OCI-LY1 (cell line): ENCODE measurements at regions not wholly inside any gene's neighbourhood (a gene's known extent, or its start where the extent isn't known, plus 50 kb on each side); places are given as distances from the start of the nearest gene placed in this dataset.
"Not testable (repeated sequence)": the region's sequence is repeated elsewhere in the genome, so short reads cannot be mapped to it uniquely, and the experiment has no call there.

Experiments used
- H2AFZ ChIP-seq: fragments of 200-600 bp; sonication (generic), shearing (Covaris generic); 2 replicates; pipeline ENCODE4 v1.6.0; 2014; ENCODE audit warnings: antibody characterized with exemption, mild to moderate bottlenecking, low read length
- H3F3A ChIP-seq: fragments of 200-600 bp; sonication (generic), shearing (Covaris generic); 2 replicates; pipeline ENCODE4 v1.6.0; 2014; ENCODE audit warnings: mild to moderate bottlenecking, antibody characterized with exemption, low read length, moderate library complexity; ENCODE audit not compliant: insufficient read depth
- H3K27ac ChIP-seq: fragments of 200-600 bp; sonication (generic); 2 replicates; pipeline ENCODE4 v1.5.1; 2014; ENCODE audit warnings: low read length, mixed run types, mild to moderate bottlenecking, low read depth; ENCODE audit not compliant: poor library complexity, severe bottlenecking
- H3K27me3 ChIP-seq: fragments of 200-600 bp; sonication (generic); 2 replicates; pipeline ENCODE4 v1.6.0; 2014; ENCODE audit warnings: antibody characterized with exemption, mild to moderate bottlenecking, low read length, moderate library complexity; ENCODE audit not compliant: insufficient read depth
- H3K36me3 ChIP-seq: fragments of 200-600 bp; sonication (generic); 2 replicates; pipeline ENCODE4 v1.6.1; 2014; ENCODE audit warnings: mild to moderate bottlenecking, antibody characterized with exemption, low read length, moderate library complexity, mixed read lengths; ENCODE audit not compliant: insufficient read depth
- H3K4me1 ChIP-seq: fragments of 200-600 bp; sonication (generic); 2 replicates; pipeline ENCODE4 v1.5.1; 2014; ENCODE audit warnings: mild to moderate bottlenecking, low read length, moderate library complexity; ENCODE audit not compliant: insufficient read depth, severe bottlenecking
- H3K4me2 ChIP-seq: fragments of 200-600 bp; sonication (generic), shearing (Covaris generic); 2 replicates; pipeline ENCODE4 v1.6.1; 2014; ENCODE audit warnings: low read length
- H3K4me3 ChIP-seq: fragments of 200-600 bp; sonication (generic); 2 replicates; pipeline ENCODE4 v1.5.1; 2014; ENCODE audit warnings: low read length, low read depth, mild to moderate bottlenecking, mixed read lengths; ENCODE audit not compliant: poor library complexity, severe bottlenecking
- H3K79me2 ChIP-seq: fragments of 200-600 bp; shearing (Covaris generic); 2 replicates; pipeline ENCODE4 v1.6.1; 2016; ENCODE audit warnings: mixed run types, low read length, mixed read lengths; ENCODE audit not compliant: insufficient read depth
- H3K9ac ChIP-seq: fragments of 200-600 bp; sonication (generic), shearing (Covaris generic); 2 replicates; pipeline ENCODE4 v1.6.1; 2014; ENCODE audit warnings: mild to moderate bottlenecking, low read length, mixed read lengths
- H3K9me2 ChIP-seq: fragments of 200-600 bp; sonication (generic), shearing (Covaris generic); 2 replicates; pipeline ENCODE4 v1.6.1; 2014; ENCODE audit warnings: low read depth, mild to moderate bottlenecking, low read length, mixed read lengths
- H3K9me3 ChIP-seq: fragments of 200-600 bp; shearing (Covaris generic); 2 replicates; pipeline ENCODE4 v1.6.1; 2014; ENCODE audit warnings: low read length, mixed read lengths
- H4K20me1 ChIP-seq: fragments of 200-600 bp; sonication (generic), shearing (Covaris generic); 2 replicates; pipeline ENCODE4 v1.6.0; 2016; ENCODE audit warnings: mild to moderate bottlenecking, low read length; ENCODE audit not compliant: insufficient read depth
- CTCF ChIP-seq: fragments of 200-600 bp; sonication (generic), shearing (Covaris generic); IDR thresholded peaks from 2 replicates; pipeline ENCODE4 v1.5.1; 2017; ENCODE audit warnings: mild to moderate bottlenecking, antibody characterized with exemption, low read length, moderate library complexity, mixed read lengths
- EZH2 ChIP-seq: fragments of 200-600 bp; sonication (generic), shearing (Covaris generic); IDR thresholded peaks from 2 replicates; pipeline ENCODE4 v1.8.0; 2017; ENCODE audit warnings: borderline replicate concordance, mixed run types, mild to moderate bottlenecking, antibody characterized with exemption, low read length, moderate library complexity, mixed read lengths

GRCh38 chr3:110436209-110436608 is 635.4 kb upstream of the NECTIN3 start:
- no peak overlapping the region for H3K27ac ChIP-seq
- no peak overlapping the region for H3K4me2 ChIP-seq
- TF ChIP-seq EZH2 = no peak
- no peak for TF ChIP-seq CTCF
- no peaks in the 10 kb centered on the region for H3K4me1 ChIP-seq
- H3K4me3 ChIP-seq = no peak overlapping the region
- H2AFZ ChIP-seq = no peak overlapping the region
- no peak overlapping the region for H3K9ac ChIP-seq
- no peaks in the 10 kb centered on the region for H3K36me3 ChIP-seq
- no peaks in the 10 kb centered on the region for H3K9me3 ChIP-seq
- no peaks in the 10 kb centered on the region for H3K27me3 ChIP-seq
- no peaks in the 10 kb centered on the region for H4K20me1 ChIP-seq
- H3K79me2 ChIP-seq = no peaks in the 10 kb centered on the region
- no peaks in the 10 kb centered on the region for H3F3A ChIP-seq
- no peaks in the 10 kb centered on the region for H3K9me2 ChIP-seq

- H3K27ac ChIP-seq, H2AFZ ChIP-seq, H3K9me3 ChIP-seq, H3K79me2 ChIP-seq, H3K36me3 ChIP-seq, H4K20me1 ChIP-seq, H3K4me2 ChIP-seq, H3K27me3 ChIP-seq, H3K4me1 ChIP-seq, H3K9ac ChIP-seq, H3F3A ChIP-seq, H3K9me2 ChIP-seq, H3K4me3 ChIP-seq: not testable (repeated sequence)
Observed at GRCh38 chr3:110440066-110440653, 631.5 kb upstream of the NECTIN3 start.

GRCh38 chr3:110454066-110454465 is 617.5 kb upstream of the NECTIN3 start:
- H3K4me1 ChIP-seq = no peaks in the 10 kb centered on the region
- no peak overlapping the region for H3K27ac ChIP-seq
- H2AFZ ChIP-seq = no peak overlapping the region
- H3K27me3 ChIP-seq = no peaks in the 10 kb centered on the region
- H3K9ac ChIP-seq = no peak overlapping the region
- no peaks in the 10 kb centered on the region for H3F3A ChIP-seq
- H3K4me2 ChIP-seq = no peak overlapping the region
- TF ChIP-seq EZH2 (no peak), CTCF (no peak)
- no peak overlapping the region for H3K4me3 ChIP-seq
- H3K9me3 ChIP-seq = no peaks in the 10 kb centered on the region
- H3K79me2 ChIP-seq = no peaks in the 10 kb centered on the region
- no peaks in the 10 kb centered on the region for H3K9me2 ChIP-seq
- H3K36me3 ChIP-seq = no peaks in the 10 kb centered on the region
- H4K20me1 ChIP-seq = no peaks in the 10 kb centered on the region

GRCh38 chr3:110456001-110456400 is 615.6 kb upstream of the NECTIN3 start:
- Histone ChIP-seq H3K4me1 (no peaks in the 10 kb centered on the region), H2AFZ (no peak overlapping the region), H3K4me3 (no peak overlapping the region), H3K27me3 (no peaks in the 10 kb centered on the region), H3K9me2 (no peaks in the 10 kb centered on the region), H4K20me1 (no peaks in the 10 kb centered on the region), H3K27ac (no peak overlapping the region), H3K9me3 (no peaks in the 10 kb centered on the region), H3K36me3 (no peaks in the 10 kb centered on the region), H3F3A (no peaks in the 10 kb centered on the region), H3K9ac (no peak overlapping the region), H3K4me2 (no peak overlapping the region), H3K79me2 (no peaks in the 10 kb centered on the region)
- TF ChIP-seq CTCF (no peak), EZH2 (no peak)
